ENCODE measurements at regions not wholly inside any gene's neighbourhood (a gene's known extent, or its start where the extent isn't known, plus 50 kb on each side); places are given as distances from the start of the nearest gene placed in this dataset.
A peak's percentile ranks its signal among the peaks of the same experiment; 100 is the strongest.
"Not testable (repeated sequence)": the region's sequence is repeated elsewhere in the genome, so short reads cannot be mapped to it uniquely, and the experiment has no call there.

DNA sequence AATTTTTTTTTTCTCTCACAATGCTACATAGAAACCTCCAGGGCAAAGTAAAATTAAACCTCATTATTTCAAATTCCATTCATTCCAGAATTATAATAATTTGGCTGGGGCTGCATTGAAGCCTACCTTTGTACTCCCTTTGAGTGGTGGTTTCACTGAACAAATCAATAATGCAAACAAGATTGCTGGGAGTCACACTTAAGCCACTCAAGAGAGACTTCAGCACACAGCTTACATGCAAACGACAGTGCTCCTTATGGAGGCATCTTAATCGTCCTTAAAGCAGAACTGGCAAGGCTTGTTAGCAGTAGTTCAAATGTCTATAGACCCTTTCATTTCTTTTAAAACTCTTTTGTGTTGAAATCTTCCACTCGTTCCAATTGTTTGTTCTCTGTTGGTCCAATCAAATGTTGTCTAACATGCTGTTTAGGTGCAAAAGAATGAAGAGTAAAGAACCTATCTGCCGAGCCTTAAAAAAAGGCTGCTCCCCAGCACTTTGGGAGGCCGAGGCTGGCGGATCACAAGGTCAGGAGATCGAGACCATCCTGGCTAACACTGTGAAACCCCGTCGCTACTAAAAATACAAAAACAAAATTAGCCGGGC, 294.9 kb downstream of the FGFR2 start:
- DNase-seq (ENCODE audit: low spot score): no peak

DNA sequence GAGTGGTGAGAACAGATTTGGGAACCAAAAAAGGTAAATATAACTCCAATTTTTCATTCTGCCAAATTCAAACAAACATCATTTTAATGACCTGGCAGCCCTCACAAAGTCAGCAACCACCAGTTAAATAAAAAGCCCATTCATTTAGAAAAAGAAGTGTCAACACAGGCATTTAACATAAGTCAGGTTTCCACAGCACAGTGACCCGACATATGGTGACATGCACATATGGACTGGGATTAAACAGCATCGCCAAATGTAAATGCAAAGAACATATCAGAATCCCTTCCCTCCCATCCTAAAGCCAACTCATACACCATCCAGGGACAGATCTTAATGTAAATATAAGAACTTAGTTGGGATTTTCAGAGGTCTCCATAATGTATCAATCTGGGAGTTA, 293.2 kb downstream of the FGFR2 start:
- no peak for DNase-seq (ENCODE audit: low spot score)

DNA sequence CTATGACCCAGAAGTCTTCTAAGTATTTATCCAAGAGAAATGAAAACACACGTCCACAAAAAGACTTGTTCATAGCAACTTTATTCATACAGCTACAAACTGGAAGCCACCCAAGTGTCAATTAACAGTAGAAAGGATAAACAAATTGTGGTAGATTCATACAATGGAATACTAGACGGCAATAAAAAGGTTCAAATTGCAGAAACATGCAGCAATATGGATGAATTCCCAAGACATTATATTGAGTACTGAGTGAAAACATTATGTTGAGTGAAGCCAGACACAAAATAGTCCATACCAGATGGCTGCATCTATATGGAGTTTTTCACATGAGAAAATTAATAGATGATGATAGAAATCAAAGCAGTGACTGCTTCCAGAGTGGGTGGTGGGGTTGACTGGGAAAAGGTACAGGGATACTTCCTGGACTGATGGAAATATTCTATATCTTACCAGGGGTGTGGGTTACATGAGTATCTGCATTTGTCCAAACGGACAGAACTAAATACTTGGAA, 292.0 kb downstream of the FGFR2 start:
- DNase-seq (ENCODE audit: low spot score): no peak

DNA sequence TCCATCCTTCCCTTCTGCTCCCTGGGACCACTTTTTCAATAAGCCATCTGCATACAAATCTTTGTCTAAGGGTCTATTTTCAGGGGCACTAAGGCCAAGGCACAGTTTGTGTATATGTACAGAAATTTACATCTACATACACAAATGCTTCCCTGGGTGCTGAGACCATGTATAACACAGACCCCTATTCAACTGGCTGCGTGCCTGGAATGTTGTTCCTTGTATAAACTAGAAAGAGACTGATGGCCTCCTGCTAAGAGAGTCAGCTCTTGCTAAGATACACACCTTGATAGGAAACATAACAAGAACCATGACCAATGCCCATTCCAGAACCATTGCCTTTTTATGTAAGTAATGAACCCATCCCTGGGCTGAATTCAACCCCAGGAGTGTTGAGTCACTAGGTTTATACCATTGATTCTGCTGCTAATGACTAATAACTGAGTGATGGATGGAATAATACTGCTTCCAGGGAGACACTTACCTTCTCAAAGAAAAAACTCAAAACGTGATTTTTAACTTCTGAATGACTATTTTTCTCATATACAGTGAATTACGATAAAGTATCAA, 290.7 kb downstream of the FGFR2 start:
- DNase-seq (ENCODE audit: low spot score): no peak

DNA sequence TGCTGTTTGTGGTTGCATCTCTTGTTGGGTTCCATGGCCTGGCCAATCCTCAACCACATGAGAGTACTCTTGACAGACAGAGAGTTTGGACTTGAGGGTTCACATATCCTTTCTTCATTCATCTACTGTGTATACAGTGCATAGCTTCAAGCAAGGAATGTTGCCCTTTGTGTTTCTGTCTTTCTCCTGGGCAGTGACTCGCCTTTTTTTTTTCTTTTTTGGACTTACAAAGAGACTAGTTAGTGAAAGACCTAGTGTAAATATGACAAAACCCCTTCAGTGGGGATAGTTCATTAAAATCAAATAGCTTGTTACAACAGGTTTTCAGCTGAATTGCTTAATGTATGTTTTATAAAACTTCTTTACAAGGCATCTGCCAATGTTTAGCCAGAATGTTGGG, 290.2 kb downstream of the FGFR2 start:
- DNase-seq (ENCODE audit: low spot score): no peak

DNA sequence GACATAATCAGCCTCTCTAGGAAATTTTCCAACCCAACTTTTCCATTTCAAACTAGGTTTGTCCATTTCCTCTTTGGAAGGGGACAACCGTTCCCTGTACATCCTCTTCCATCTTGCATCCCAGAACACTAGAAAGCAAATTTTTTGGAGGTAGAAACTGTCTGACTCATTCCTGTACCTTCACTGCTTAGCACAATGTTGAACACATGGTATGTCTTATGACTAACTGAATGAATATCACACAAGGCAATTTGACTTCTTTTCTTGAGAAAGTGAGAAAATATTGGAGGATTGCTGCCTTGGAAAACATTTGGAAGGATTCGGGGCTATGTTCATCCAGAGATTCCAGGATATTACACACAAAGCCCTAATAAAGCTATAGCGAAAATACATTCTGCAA, 289.1 kb downstream of the FGFR2 start:
- DNase-seq (ENCODE audit: low spot score): peak; percentile 32

DNA sequence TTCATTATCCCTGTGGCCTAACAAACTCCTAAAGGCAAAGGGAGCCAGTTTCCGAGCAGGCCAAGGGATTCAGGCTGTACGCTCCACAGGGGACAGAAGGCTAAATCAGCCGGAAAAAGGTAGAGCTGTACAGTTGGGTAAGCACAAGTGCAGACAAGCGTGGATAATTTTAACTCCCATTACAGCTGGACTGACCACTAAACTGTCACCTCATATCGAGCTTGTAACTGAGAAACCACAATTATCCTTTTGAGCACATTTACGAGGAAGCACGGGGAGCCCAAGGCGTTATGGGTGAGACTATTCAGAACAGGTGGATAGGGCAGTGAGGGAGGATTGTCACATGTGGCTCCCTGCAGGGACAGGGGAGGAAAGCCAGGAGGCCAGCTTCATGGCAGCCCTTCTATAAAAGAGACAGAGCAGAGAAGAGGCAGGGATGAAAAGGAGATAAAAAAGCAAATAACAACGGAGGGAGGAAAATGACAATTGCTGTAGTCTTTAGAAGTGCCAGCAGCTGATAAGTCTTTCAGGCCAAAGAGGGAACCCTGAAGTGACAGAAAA, 288.0 kb downstream of the FGFR2 start:
- no peak for DNase-seq (ENCODE audit: low spot score)

DNA sequence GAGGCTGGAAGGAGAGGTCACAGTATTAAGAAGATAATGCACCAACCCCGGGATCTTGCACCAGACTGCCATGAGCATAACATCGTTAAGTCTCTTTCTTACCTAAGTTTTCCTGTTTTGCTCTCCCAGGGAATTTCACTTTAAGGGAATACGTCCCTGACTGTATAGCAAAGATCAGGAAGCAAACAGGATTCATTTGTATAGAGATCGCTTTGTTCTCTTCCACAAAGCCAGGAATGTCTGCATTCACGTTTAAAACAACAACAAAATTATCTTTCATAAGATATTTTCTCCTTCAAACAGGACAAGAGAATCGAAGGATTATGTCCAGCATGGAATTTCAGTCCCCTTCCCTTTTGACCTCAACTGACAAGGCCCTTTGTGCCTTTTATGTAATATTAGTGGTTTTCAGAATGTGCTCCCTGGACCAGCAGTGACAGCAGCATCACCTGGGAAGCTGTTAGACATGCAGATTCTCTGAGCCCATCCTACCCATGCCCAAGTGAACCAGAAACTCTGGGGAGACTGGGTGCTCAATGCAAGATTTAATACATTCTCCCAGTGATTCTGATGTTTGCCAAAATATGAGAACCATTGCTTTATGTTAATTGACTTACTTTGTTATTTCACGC, 286.3 kb downstream of the FGFR2 start:
- no peak for DNase-seq (ENCODE audit: low spot score)

DNA sequence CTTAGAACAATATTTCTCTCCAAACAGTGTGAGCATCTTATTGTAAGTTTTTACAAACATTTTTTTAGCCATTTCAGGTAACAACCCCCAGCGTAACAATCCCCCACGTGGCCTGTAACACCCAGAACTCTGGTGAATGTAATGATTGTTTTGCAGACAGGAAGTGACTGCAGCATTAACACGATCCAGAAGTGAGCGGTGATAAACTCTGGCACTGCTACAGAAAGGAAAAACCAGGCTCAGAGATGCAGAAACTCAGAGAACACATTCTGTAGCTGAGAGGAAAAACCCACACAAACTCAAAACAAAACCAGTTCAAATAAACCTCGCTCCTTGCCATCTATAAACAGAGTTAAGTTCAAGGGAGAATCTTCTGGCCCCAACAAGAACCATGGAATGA, 285.7 kb downstream of the FGFR2 start:
- DNase-seq (ENCODE audit: low spot score): no peak

DNA sequence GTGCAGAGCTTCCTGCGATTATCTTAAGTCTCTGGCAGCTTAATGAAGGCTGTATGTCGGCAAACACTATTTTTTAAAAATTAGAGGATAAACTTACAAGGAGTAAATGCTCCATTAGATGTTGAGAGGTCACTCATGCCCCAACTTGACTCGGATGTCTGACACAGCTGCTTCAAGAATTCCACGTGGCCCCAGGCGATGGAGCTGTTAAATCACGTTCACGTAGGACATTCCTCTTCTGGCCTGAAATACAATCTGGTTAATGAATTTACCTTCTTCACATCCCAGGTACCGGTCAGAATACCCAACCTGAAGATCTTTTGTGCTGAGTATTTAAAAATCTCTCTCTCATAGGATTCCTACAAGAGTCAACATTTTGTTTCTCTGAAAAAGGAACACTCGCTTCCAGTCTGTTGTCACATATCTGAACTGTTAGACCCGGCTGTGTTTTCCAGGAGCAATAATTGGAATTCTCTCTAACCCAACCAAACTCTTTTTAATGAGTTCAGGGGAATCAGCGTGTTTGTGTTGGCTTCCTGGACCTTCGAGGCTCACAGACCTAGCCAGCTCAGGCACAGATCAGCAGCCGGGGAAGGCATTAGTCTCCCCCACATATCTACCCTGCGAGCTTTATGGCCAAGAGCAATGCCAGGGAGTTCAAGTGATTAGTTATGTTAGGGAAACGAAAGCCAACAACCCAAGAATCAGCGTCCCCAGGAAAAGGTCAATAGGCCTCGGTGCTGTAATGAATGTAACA, 284.9 kb downstream of the FGFR2 start:
- DNase-seq (ENCODE audit: low spot score): no peak

DNA sequence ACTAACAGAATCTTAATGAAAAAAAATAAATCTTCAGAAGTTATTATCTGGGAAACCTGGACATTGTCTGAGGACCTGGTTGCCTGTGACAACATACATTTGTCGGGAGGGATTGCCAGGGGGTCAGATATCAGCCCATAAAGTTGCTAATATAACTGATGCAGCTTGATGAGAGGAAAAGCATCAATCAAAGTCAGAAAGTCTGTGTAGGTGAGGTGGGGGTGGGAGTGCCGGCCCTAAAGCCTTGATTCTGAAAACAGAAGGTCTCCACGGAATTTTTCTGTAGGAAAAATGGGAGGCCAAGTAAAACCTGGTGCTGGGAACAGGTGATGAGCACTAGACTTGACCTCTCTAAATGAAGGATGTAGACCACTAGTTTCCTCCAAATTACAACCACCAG, 281.8 kb downstream of the FGFR2 start:
- DNase-seq (ENCODE audit: low spot score): no peak

DNA sequence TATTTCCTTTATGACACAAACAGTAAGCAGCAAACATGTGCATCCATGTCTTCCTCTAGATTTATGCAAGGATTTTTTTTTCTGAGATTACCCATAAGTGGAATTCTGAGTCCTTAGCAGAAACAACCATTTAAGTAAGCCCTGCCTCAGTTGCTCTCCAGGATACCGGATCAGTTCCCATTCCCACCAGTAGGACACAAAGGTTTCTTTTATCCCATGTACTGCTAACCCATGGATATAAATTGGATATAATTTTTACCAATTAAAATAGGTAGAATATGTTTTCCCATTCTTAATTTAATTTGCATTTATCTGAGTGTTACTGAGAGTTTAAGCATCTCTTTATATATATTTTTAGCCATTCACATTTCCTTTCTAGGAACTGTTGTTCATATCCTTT, 280.9 kb downstream of the FGFR2 start:
- DNase-seq (ENCODE audit: low spot score): no peak

DNA sequence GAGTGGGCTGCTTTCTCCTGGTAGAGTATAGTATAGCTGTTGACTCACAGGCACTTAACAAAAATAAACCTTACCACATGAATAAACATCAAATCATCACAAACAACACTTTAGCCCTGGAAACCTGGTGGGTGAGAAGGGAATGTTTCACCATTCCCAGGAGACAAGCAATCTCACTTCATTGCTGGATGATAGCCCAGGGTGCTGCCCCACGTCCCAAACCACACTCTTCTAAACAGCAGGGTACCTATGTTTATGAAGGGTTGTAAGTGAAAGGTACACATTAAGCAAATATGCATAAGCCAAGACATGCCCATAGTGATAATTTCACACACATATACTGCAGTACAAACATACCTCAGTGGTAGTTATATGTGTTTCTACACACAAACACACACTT, 276.2 kb downstream of the FGFR2 start:
- no peak for DNase-seq (ENCODE audit: low spot score)

DNA sequence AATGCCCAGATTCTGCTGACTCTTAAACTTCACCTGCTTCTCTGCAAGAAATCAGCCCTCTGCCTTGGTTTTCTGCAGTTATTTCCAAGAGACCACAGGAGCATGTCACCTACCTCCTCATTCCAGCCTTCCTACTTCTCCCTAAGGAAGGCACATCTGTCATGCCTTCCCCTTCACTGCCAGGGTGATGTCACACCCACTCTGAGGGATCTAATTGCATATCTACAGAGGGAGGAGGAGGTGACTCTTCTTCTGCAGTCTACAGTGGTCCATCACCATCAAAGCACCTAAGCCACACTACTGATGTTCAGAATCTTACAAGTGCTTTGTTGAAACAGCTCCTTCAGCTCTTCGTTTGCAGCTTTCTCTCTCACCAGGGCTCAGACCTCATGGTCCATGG, 275.5 kb downstream of the FGFR2 start:
- DNase-seq (ENCODE audit: low spot score): no peak

DNA sequence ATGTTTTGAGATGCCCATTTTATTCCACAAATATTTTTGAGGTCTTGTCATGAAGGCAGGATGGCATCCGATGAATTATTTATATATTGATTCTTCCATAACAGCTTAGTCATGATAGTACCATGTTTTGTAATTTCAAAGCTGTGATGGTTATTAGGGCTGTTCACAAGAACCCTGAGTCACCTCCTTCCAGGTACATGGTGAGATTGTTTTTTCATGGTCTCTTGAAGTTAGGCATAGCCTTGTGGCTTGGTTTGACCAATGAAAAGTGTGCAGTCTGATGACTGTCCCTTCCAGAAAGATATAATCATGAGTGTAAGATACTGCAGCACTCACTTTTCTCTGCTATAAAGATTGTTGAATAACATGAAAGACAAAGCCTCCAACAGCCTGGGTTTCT, 274.8 kb downstream of the FGFR2 start:
- no peak for DNase-seq (ENCODE audit: low spot score)

DNA sequence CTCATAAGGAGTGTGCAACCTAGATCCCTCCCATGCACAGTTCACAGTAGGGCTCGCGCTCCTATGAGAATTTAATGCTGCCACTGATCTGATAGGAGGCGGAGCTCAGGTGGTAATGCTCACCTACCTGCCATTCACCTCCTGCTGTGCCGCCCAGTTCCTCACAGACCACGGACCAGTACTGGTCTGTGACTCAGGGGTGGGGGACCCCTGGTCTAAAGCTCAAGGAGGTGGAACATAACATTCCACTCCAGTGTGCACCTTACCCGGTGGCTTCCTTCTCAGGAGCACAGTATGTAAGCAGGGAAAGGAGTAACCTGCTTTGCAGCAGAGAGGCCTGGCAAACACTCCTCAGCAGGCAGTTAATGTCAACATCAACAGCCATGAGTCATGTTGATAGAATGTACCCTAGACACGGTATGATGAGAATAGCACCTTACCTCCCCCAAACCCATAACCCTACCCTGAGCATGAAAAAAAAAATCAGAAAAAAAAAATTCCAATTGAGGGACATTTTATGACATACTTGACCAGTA, 273.5 kb downstream of the FGFR2 start:
- no peak for DNase-seq (ENCODE audit: low spot score)

DNA sequence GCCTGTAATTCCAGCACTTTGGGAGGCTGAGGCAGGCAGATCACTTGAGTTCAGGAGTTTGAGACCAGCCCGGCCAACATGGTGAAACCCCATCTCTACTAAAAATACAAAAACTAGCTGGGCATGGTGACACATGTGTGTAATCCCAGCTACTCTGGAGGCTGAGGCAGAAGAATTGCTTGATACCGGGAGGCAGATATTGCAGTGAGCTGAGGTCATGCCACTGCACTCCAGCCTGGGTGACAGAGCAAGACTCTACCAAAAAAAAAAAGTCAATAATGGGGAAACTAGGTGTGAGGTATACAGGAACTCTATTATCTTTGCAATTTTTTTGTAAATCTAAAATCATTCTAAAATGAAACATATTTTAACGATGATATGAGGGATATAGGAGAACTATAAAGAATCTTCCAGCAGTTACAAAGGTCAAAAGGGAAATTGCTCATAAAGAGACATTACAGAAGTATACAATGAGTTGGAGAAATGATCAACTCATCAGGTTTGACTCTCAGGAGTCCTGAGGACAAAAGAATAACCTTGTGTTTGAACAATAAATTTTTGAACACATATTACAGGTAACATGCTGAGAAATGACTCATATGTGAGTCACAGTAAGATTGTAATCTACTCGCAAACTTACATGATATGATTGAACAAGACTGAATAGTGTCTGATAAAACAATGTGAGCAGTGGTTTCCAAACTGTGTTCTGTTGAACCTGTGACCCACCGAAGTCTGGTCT, 272.6 kb downstream of the FGFR2 start:
- no peak for DNase-seq (ENCODE audit: low spot score)

DNA sequence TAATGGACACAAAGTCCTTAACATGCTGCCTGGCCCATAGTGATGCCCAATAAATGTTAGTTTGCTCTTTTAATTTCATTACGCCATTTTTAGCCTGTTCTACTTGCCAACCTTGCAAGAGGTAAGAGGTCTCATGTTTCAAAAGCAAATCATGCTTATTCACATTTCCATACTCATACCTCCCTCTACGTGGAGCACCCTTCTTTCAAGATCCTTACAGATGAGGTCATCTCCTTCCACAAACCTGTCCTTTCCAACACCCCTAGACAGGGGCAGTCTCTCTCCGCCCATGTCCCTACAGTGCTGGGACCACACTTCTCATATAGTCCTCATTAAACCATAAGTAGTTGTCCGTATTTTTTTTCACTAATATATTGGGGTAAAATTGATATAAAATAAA, 271.3 kb downstream of the FGFR2 start:
- DNase-seq (ENCODE audit: low spot score): no peak

DNA sequence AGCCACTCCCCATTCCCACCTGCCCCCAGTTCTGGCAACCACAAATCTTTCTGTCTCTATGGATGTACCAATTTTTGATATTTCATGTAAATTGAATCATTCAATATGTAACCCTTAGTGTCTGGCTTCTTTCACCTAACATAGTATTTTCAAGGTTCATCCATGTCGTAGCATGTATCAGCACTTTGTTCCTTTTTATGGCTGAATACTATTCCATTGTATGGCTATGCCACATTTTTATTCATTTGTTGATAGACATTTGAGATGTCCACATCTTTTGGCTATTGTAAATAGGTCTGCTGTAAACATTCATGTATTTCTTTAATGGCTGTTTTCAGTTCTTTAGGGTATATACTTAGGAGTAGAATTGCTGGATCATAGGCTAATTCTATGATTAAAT, 270.5 kb downstream of the FGFR2 start:
- no peak for DNase-seq (ENCODE audit: low spot score)

DNA sequence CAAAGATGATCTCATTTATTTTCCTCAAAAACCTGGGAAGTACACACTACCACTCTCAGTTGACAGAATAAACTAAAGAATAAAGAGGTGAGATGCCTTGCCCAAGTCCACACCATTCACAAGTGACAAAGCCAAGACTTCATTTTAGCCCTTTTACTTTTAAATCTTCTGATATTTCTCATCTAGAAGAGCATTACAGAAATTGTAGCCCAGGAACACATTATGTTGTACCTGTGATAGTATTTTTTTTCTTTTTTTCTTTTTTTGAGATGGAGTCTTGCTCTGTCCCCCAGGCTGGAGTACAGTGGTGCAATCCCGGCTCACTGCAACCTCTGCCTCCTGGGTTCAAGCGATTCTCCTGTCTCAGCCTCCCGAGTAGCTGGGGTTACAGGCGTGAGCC, 268.6 kb downstream of the FGFR2 start:
- not testable (repeated sequence) for DNase-seq (ENCODE audit: low spot score)

DNA sequence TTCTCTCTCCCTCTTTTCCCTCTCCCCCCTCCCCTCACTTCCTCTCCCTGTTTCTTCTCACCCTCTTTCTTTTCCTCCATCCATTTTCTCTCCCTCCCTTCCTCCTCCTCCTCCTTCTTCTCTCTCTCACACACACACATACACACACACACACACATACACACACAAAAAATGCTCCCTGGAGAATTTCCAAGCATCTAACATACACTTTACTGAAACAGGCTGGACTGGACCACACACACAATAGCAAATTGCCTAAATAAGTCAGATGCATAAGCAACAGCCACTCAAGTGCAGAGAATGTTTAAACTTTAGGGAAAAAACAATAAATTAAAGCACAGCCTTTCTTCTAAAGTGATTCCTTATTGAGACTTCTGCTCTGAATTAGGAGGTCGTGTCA, 267.7 kb downstream of the FGFR2 start:
- no peak for DNase-seq (ENCODE audit: low spot score)

DNA sequence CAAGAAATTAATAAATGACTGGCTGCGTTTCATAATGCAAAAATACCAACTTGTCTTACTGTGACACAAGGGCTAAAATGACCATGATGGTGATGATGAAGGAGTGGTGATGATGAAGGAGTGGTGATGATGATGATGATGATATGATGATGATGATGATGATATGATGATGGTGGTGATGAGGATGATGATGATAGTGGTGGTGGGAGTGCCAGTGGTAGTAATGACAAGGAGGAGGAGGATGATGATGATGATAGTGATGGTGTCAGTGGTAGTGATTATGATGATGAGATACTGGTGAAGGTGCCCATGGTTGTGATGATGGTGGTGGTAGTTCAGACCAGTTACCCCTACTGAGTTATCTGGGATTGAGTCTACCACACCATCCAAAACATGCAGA, 265.9 kb downstream of the FGFR2 start:
- no peak for DNase-seq (ENCODE audit: low spot score)
